NB4 (cell line): ENCODE measurements at regions not wholly inside any gene's neighbourhood (a gene's known extent, or its start where the extent isn't known, plus 50 kb on each side); places are given as distances from the start of the nearest gene placed in this dataset.

ENCODE experiments used
- POLR2A ChIP-seq: IDR thresholded peaks from 2 replicates; pipeline ENCODE4 v1.6.1; 2011; ENCODE audit warnings: mild to moderate bottlenecking; ENCODE audit not compliant: insufficient read length; ENCODE audit errors: extremely low read depth
- TF ChIP-seq, protein P1 (sequence below): IDR thresholded peaks from 2 replicates; pipeline ENCODE4 v1.6.1; 2011; ENCODE audit warnings: low read depth, low read length
- TF ChIP-seq, protein P2 (sequence below): IDR thresholded peaks from one replicate; pipeline ENCODE4 v1.5.1; 2012; ENCODE audit warnings: low read depth, low read length

DNA sequence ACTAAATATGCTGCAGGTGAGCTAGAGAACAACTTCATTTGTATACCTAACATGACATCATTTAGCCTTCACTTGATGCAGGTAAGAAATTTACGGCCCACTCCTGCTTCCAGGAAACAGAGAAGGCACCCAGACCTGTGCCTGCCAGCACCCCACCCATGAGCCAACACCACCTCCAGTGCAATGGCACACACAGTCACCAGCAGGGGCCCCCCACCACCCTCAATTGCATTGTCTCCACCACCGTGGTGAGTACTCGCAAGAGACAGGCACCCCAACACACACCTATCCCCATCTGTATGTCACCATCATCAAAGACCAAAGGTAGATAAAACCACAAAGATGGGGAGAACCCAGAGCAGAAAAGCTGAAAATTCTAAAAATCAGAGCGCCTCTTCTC lies 107.6 kb downstream of the KLHL28 start:
- TF ChIP-seq, protein P1, sequence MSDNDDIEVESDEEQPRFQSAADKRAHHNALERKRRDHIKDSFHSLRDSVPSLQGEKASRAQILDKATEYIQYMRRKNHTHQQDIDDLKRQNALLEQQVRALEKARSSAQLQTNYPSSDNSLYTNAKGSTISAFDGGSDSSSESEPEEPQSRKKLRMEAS: no peak
- TF ChIP-seq, protein P2, sequence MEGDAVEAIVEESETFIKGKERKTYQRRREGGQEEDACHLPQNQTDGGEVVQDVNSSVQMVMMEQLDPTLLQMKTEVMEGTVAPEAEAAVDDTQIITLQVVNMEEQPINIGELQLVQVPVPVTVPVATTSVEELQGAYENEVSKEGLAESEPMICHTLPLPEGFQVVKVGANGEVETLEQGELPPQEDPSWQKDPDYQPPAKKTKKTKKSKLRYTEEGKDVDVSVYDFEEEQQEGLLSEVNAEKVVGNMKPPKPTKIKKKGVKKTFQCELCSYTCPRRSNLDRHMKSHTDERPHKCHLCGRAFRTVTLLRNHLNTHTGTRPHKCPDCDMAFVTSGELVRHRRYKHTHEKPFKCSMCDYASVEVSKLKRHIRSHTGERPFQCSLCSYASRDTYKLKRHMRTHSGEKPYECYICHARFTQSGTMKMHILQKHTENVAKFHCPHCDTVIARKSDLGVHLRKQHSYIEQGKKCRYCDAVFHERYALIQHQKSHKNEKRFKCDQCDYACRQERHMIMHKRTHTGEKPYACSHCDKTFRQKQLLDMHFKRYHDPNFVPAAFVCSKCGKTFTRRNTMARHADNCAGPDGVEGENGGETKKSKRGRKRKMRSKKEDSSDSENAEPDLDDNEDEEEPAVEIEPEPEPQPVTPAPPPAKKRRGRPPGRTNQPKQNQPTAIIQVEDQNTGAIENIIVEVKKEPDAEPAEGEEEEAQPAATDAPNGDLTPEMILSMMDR: no peak
- no peak for TF ChIP-seq POLR2A
